Omental fat pad (tissue), 3 donors: ENCODE measurements at regions not wholly inside any gene's neighbourhood (a gene's known extent, or its start where the extent isn't known, plus 50 kb on each side); places are given as distances from the start of the nearest gene placed in this dataset.

Experiments
- ATAC-seq: fragments of 150-250 bp; one replicate; pipeline ENCODE4 v1.9.1; 2016; ENCODE audit warnings: mild to moderate bottlenecking, moderate library complexity; ENCODE audit not compliant: low FRiP score
- DNase-seq: peaks from one replicate; pipeline ENCODE4 v3.0.0-alpha.2; 2019; ENCODE audit warnings: low spot score
- CTCF ChIP-seq, 3 donors: fragments of 450-650 bp; IDR thresholded peaks; one replicate each; pipeline ENCODE4 v1.5.1; 2016 to 2017; ENCODE audit warnings: antibody characterized with exemption in 3 of 3, mild to moderate bottlenecking in 3 of 3, moderate library complexity in 2 of 3

- DNase-seq (no peak), ATAC-seq (no peak)
- TF ChIP-seq CTCF (IDR thresholded peaks at IDR 0.05), result no peak
These were observed 1374.1 kb upstream of the NXPH2 start for GRCh38 chr2:140154271-140154670.

- DNase-seq, result no peak
- no peak for ATAC-seq
- TF ChIP-seq CTCF (IDR thresholded peaks at IDR 0.05), result no peak
These were observed 1364.4 kb upstream of the NXPH2 start for GRCh38 chr2:140144611-140145010.

- no peak for ATAC-seq
- TF ChIP-seq CTCF (IDR thresholded peaks at IDR 0.05), result no peak
- no peak for DNase-seq
These were observed 1358.5 kb upstream of the NXPH2 start for GRCh38 chr2:140138736-140139135.

- no peak for DNase-seq
- no peak for ATAC-seq
- no peak for TF ChIP-seq CTCF (IDR thresholded peaks at IDR 0.05)
These were observed 1356.7 kb upstream of the NXPH2 start for GRCh38 chr2:140136861-140137260.

- no peak for DNase-seq
- no peak for TF ChIP-seq CTCF (IDR thresholded peaks at IDR 0.05)
- ATAC-seq, result no peak
These were observed 1356.2 kb upstream of the NXPH2 start for GRCh38 chr2:140136366-140136765.

GRCh38 chr2:140128909-140129308 is 1348.7 kb upstream of the NXPH2 start:
- no peak for DNase-seq
- no peak for ATAC-seq
- TF ChIP-seq CTCF (IDR thresholded peaks at IDR 0.05), result no peak

- ATAC-seq, result no peak
- no peak for TF ChIP-seq CTCF (IDR thresholded peaks at IDR 0.05)
These were observed 1341.8 kb upstream of the NXPH2 start for GRCh38 chr2:140122001-140122400.

More at GRCh38 chr2:140122001-140122400, 1341.8 kb upstream of the NXPH2 start:
- no peak for DNase-seq
